DOHH2 (cell line): ENCODE measurements at regions not wholly inside any gene's neighbourhood (a gene's known extent, or its start where the extent isn't known, plus 50 kb on each side); places are given as distances from the start of the nearest gene placed in this dataset.

ENCODE experiments used
- H3F3A ChIP-seq: fragments of 200-600 bp; sonication (generic), shearing (Covaris generic); 2 replicates; pipeline ENCODE4 v1.6.0; 2016; ENCODE audit warnings: antibody characterized with exemption, mild to moderate bottlenecking; ENCODE audit not compliant: control insufficient read depth, insufficient read depth
- H3K27ac ChIP-seq: fragments of 200-600 bp; sonication (generic); 2 replicates; pipeline ENCODE4 v1.5.1; 2014; ENCODE audit warnings: low read depth, mild to moderate bottlenecking, low read length, moderate library complexity
- H3K27me3 ChIP-seq: fragments of 200-600 bp; sonication (generic); 2 replicates; pipeline ENCODE4 v1.6.1; 2014; ENCODE audit warnings: mild to moderate bottlenecking, low read length, mixed read lengths; ENCODE audit not compliant: control insufficient read depth
- H3K36me3 ChIP-seq: fragments of 200-600 bp; sonication (generic); 2 replicates; pipeline ENCODE4 v1.6.1; 2014; ENCODE audit warnings: mild to moderate bottlenecking, low read length, moderate library complexity, mixed read lengths; ENCODE audit not compliant: control insufficient read depth
- H3K4me1 ChIP-seq: fragments of 200-600 bp; sonication (generic); 2 replicates; pipeline ENCODE4 v1.6.1; 2014; ENCODE audit warnings: mild to moderate bottlenecking, low read length, mixed read lengths; ENCODE audit not compliant: control insufficient read depth
- H3K4me2 ChIP-seq: fragments of 200-600 bp; sonication (generic); 2 replicates; pipeline ENCODE4 v1.6.0; 2014; ENCODE audit warnings: mild to moderate bottlenecking, low read length, moderate library complexity
- H3K4me3 ChIP-seq: fragments of 200-600 bp; sonication (generic); 2 replicates; pipeline ENCODE4 v1.5.1; 2014; ENCODE audit warnings: mild to moderate bottlenecking, low read length, mixed read lengths
- H3K79me2 ChIP-seq: fragments of 200-600 bp; sonication (generic); 2 replicates; pipeline ENCODE4 v1.6.1; 2014; ENCODE audit warnings: mild to moderate bottlenecking, low read length, mixed read lengths; ENCODE audit not compliant: control insufficient read depth
- H3K9me2 ChIP-seq: fragments of 200-600 bp; sonication (generic); replicated peaks from 2 replicates; pipeline ENCODE4 v1.6.1; 2014; ENCODE audit warnings: mild to moderate bottlenecking, low read length, mixed read lengths; ENCODE audit not compliant: control insufficient read depth
- H3K9me3 ChIP-seq: fragments of 200-600 bp; sonication (generic); 2 replicates; pipeline ENCODE4 v1.6.1; 2014; ENCODE audit warnings: antibody characterized with exemption, low read length, mixed read lengths; ENCODE audit not compliant: control insufficient read depth, insufficient read depth
- H4K20me1 ChIP-seq: fragments of 200-600 bp; sonication (generic); 2 replicates; pipeline ENCODE4 v1.6.0; 2014; ENCODE audit warnings: low read depth, mild to moderate bottlenecking, antibody characterized with exemption, low read length, moderate library complexity; ENCODE audit not compliant: control insufficient read depth, insufficient read depth
- CTCF ChIP-seq: fragments of 200-600 bp; sonication (generic); IDR thresholded peaks from one replicate; pipeline ENCODE4 v1.5.1; 2014; ENCODE audit warnings: antibody characterized with exemption, mild to moderate bottlenecking, low read depth, low read length; ENCODE audit not compliant: poor library complexity, severe bottlenecking
- EZH2phosphoT487 ChIP-seq: fragments of 200-600 bp; sonication (generic); IDR thresholded peaks from 2 replicates; pipeline ENCODE4 v1.6.1; 2017; ENCODE audit warnings: borderline replicate concordance, mild to moderate bottlenecking, antibody characterized with exemption, low read length, moderate library complexity, mixed read lengths

DNA sequence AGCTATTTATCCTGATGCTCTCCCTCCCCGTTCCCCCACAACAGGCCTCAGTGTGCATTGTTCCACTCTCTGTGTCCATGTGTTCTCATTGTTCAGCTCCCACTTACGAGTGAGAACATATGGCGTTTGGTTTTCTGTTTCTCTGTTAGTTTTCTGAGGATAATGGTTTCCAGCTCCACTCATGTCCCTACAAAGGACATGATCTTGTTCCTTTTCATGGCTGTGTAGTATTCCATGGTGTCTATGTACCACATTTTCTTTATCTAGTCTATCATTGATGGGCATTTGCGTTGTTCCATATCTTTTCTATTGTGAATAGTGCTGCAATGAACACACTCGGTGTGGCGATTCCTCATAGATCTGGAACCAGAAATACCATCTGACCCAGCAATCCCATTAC is 225.9 kb upstream of the CDH4 start:
- H3F3A ChIP-seq = no peaks in the 10 kb centered on the region
- no peaks in the 10 kb centered on the region; the same call in 1 of the 2 replicates for H3K9me3 ChIP-seq
- H3K27ac ChIP-seq = no peak overlapping the region
- H3K4me2 ChIP-seq = no peak overlapping the region
- no peaks in the 10 kb centered on the region for H4K20me1 ChIP-seq
- H3K4me1 ChIP-seq = no peaks in the 10 kb centered on the region
- no peak overlapping the region for H3K4me3 ChIP-seq
- no peaks in the 10 kb centered on the region for H3K36me3 ChIP-seq
- H3K9me2 ChIP-seq = no peaks in the 10 kb centered on the region
- no peaks in the 10 kb centered on the region for H3K79me2 ChIP-seq
- TF ChIP-seq CTCF (no peak), EZH2phosphoT487 (no peak)
- H3K27me3 ChIP-seq = no peaks in the 10 kb centered on the region

GRCh38 chr20:61026731-61027130 is 225.3 kb upstream of the CDH4 start:
- Histone ChIP-seq H3K9me3 (no peaks in the 10 kb centered on the region; the same call in 1 of the 2 replicates), H3K4me3 (no peak overlapping the region), H3K4me2 (no peak overlapping the region), H3K79me2 (no peaks in the 10 kb centered on the region), H3K9me2 (no peaks in the 10 kb centered on the region), H3K36me3 (no peaks in the 10 kb centered on the region), H3K27ac (no peak overlapping the region), H3K4me1 (no peaks in the 10 kb centered on the region), H3F3A (no peaks in the 10 kb centered on the region), H4K20me1 (no peaks in the 10 kb centered on the region), H3K27me3 (no peaks in the 10 kb centered on the region)
- TF ChIP-seq CTCF (no peak), EZH2phosphoT487 (no peak)

- H3K4me3 ChIP-seq = no peak overlapping the region
- no peaks in the 10 kb centered on the region for H3K79me2 ChIP-seq
- H3K4me2 ChIP-seq = no peak overlapping the region
- H3K9me3 ChIP-seq = no peaks in the 10 kb centered on the region; the same call in 1 of the 2 replicates
- H4K20me1 ChIP-seq = no peaks in the 10 kb centered on the region
- no peaks in the 10 kb centered on the region for H3F3A ChIP-seq
- TF ChIP-seq CTCF (no peak), EZH2phosphoT487 (no peak)
- H3K4me1 ChIP-seq = no peaks in the 10 kb centered on the region
- H3K9me2 ChIP-seq = no peaks in the 10 kb centered on the region
- H3K27me3 ChIP-seq = no peaks in the 10 kb centered on the region
- H3K27ac ChIP-seq = no peak overlapping the region
- H3K36me3 ChIP-seq = no peaks in the 10 kb centered on the region
These were observed 224.8 kb upstream of the CDH4 start for GRCh38 chr20:61027218-61027617.

DNA sequence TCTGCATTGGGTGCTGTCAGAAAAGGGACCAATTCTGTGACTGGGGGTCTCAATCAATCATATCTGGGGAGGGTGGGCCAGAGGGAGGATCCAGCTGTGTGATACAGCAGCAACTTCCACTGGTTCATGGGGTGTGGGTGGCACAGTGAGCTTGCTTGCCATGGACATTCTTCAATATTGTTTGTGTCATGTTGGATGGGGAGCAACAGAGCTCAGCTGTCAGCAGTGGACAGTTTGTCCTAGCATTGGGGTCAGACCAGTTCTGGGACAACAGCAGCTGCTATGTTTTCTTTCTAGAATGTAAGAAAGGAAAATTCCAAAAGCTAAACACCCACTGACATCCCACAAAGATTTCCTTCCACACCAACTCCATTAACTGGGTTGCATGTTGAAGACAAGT is 221.9 kb upstream of the CDH4 start:
- Histone ChIP-seq H3K9me2 (no peaks in the 10 kb centered on the region), H3K27me3 (no peaks in the 10 kb centered on the region), H3K9me3 (no peaks in the 10 kb centered on the region), H3K4me3 (no peak overlapping the region), H3K36me3 (no peaks in the 10 kb centered on the region), H3K4me2 (no peak overlapping the region), H3K27ac (no peak overlapping the region), H3F3A (no peaks in the 10 kb centered on the region), H3K79me2 (no peaks in the 10 kb centered on the region), H3K4me1 (no peaks in the 10 kb centered on the region), H4K20me1 (no peaks in the 10 kb centered on the region)
- TF ChIP-seq EZH2phosphoT487 (no peak), CTCF (no peak)
